GM12878 (cell line): ENCODE measurements at regions not wholly inside any gene's neighbourhood (a gene's known extent, or its start where the extent isn't known, plus 50 kb on each side); places are given as distances from the start of the nearest gene placed in this dataset.

Source experiments
- CTCF ChIP-seq, 3 experiments: IDR thresholded peaks in 2 of 3; conservative IDR thresholded peaks in 1 of 3; 2 replicates each; pipeline ENCODE4 v1.5.1; 2011; ENCODE audit warnings: low read depth in 3 of 3, low read length in 3 of 3, mild to moderate bottlenecking in 3 of 3, control low read depth in 2 of 3, moderate library complexity in 2 of 3, inconsistent platforms in 1 of 3, mixed read lengths in 1 of 3; ENCODE audit not compliant: control insufficient read depth in 2 of 3, insufficient read depth in 1 of 3; ENCODE audit errors: extremely low read depth in 1 of 3
- FOS ChIP-seq: IDR thresholded peaks from 3 replicates; pipeline ENCODE4 v1.6.1; 2011; ENCODE audit warnings: borderline replicate concordance; ENCODE audit not compliant: insufficient read length; ENCODE audit errors: extremely low read depth
- MAX ChIP-seq: IDR thresholded peaks from 2 replicates; pipeline ENCODE4 v1.6.1; 2012; ENCODE audit warnings: low read depth, low read length, improper control_type of control experiment
- PAX5 ChIP-seq: IDR thresholded peaks from 2 replicates; pipeline ENCODE4 v1.6.1; 2011; ENCODE audit warnings: low read depth, low read length, borderline replicate concordance
- PKNOX1 ChIP-seq: fragments of 450-650 bp; IDR thresholded peaks from 2 replicates; pipeline ENCODE4 v1.6.1; 2016; ENCODE audit warnings: mild to moderate bottlenecking
- POLR2A ChIP-seq: IDR thresholded peaks from 2 replicates; pipeline ENCODE4 v1.6.1; 2011; ENCODE audit warnings: low read depth, mild to moderate bottlenecking, low read length
- POLR2AphosphoS5 ChIP-seq: IDR thresholded peaks from 2 replicates; pipeline ENCODE4 v1.6.1; 2011; ENCODE audit warnings: mild to moderate bottlenecking, low read length, inconsistent platforms
- RFX5 ChIP-seq: IDR thresholded peaks from 2 replicates; pipeline ENCODE4 v1.6.1; 2011; ENCODE audit warnings: low read depth, low read length, improper control_type of control experiment
- SMAD1 ChIP-seq: fragments of 450-650 bp; IDR thresholded peaks from 2 replicates; pipeline ENCODE4 v1.6.1; 2018; ENCODE audit warnings: mild to moderate bottlenecking, low read depth; ENCODE audit not compliant: partially characterized antibody
- TCF12 ChIP-seq: IDR thresholded peaks from 2 replicates; pipeline ENCODE4 v1.6.1; 2011; ENCODE audit warnings: low read depth, mild to moderate bottlenecking, low read length
- ZBTB33 ChIP-seq: fragments of 450-650 bp; IDR thresholded peaks from 2 replicates; pipeline ENCODE4 v1.6.1; 2017; ENCODE audit warnings: mild to moderate bottlenecking
- ZSCAN29 ChIP-seq: fragments of 450-650 bp; IDR thresholded peaks from 2 replicates; pipeline ENCODE4 v1.6.1; 2017; ENCODE audit warnings: mild to moderate bottlenecking, moderate library complexity
- TF ChIP-seq, protein P1 (sequence below): fragments of 450-650 bp; formaldehyde crosslinking; IDR thresholded peaks from 2 replicates; pipeline ENCODE4 v1.5.0; 2022; ENCODE audit warnings: mild to moderate bottlenecking, missing genetic modification characterization
- TF ChIP-seq, protein P2 (sequence below): IDR thresholded peaks from 2 replicates; pipeline ENCODE4 v1.6.1; 2011; ENCODE audit warnings: borderline replicate concordance, low read depth, mild to moderate bottlenecking, moderate library complexity, mixed read lengths, low read length; ENCODE audit not compliant: insufficient read depth; ENCODE audit errors: extremely low read length

- no peak for TF ChIP-seq FOS
- no peak for TF ChIP-seq POLR2A
- TF ChIP-seq ZSCAN29 = no peak
- TF ChIP-seq CTCF (IDR thresholded peaks at IDR 0.05 in 2 of 3, conservative IDR thresholded peaks at IDR 0.05 in 1 of 3; ENCODE audit: control insufficient read depth in 2 of 3, extremely low read depth in 1 of 3, insufficient read depth in 1 of 3, low read depth in 3 of 3, low read length in 3 of 3) = no peak
- no peak for TF ChIP-seq ZBTB33
- TF ChIP-seq RFX5 = no peak
- no peak for TF ChIP-seq SMAD1
- TF ChIP-seq PKNOX1 = no peak
- TF ChIP-seq, protein P1, sequence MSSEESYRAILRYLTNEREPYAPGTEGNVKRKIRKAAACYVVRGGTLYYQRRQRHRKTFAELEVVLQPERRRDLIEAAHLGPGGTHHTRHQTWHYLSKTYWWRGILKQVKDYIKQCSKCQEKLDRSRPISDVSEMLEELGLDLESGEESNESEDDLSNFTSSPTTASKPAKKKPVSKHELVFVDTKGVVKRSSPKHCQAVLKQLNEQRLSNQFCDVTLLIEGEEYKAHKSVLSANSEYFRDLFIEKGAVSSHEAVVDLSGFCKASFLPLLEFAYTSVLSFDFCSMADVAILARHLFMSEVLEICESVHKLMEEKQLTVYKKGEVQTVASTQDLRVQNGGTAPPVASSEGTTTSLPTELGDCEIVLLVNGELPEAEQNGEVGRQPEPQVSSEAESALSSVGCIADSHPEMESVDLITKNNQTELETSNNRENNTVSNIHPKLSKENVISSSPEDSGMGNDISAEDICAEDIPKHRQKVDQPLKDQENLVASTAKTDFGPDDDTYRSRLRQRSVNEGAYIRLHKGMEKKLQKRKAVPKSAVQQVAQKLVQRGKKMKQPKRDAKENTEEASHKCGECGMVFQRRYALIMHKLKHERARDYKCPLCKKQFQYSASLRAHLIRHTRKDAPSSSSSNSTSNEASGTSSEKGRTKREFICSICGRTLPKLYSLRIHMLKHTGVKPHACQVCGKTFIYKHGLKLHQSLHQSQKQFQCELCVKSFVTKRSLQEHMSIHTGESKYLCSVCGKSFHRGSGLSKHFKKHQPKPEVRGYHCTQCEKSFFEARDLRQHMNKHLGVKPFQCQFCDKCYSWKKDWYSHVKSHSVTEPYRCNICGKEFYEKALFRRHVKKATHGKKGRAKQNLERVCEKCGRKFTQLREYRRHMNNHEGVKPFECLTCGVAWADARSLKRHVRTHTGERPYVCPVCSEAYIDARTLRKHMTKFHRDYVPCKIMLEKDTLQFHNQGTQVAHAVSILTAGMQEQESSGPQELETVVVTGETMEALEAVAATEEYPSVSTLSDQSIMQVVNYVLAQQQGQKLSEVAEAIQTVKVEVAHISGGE = no peak
- no peak for TF ChIP-seq PAX5
- no peak for TF ChIP-seq TCF12
- no peak for TF ChIP-seq POLR2AphosphoS5
- TF ChIP-seq MAX = no peak
- TF ChIP-seq, protein P2, sequence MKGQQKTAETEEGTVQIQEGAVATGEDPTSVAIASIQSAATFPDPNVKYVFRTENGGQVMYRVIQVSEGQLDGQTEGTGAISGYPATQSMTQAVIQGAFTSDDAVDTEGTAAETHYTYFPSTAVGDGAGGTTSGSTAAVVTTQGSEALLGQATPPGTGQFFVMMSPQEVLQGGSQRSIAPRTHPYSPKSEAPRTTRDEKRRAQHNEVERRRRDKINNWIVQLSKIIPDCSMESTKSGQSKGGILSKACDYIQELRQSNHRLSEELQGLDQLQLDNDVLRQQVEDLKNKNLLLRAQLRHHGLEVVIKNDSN = no peak
Observed at GRCh38 chr20:12177657-12178293, 260.1 kb downstream of the BTBD3 start.
